Tibial artery (tissue), 4 donors: ENCODE measurements at regions not wholly inside any gene's neighbourhood (a gene's known extent, or its start where the extent isn't known, plus 50 kb on each side); places are given as distances from the start of the nearest gene placed in this dataset.

Experiments used
- DNase-seq, 2 donors: peaks; one replicate each; pipeline ENCODE4 v3.0.0-alpha.2; 2019
- H3K27ac ChIP-seq, 2 donors: fragments of 200-600 bp; sonication (generic) in 1 of 2; 1 replicate in 1 of 2; 2 replicates in 1 of 2; pipeline ENCODE4 v1.5.1; 2018 to 2019; ENCODE audit warnings: mild to moderate bottlenecking in 1 of 2
- H3K27me3 ChIP-seq, 2 donors: fragments of 200-600 bp; sonication (generic) in 1 of 2; one replicate each; pipeline versions ENCODE4 v1.5.1 to v1.6.0; 2016 to 2019
- H3K36me3 ChIP-seq, 3 donors: fragments of 200-600 bp; sonication (generic) in 2 of 3; one replicate each; pipeline ENCODE4 v1.5.1; 2016 to 2019; ENCODE audit warnings: mild to moderate bottlenecking in 2 of 3
- H3K4me1 ChIP-seq, 4 donors: fragments of 200-600 bp; sonication (generic) in 2 of 4; 1 replicate in 3 of 4; 2 replicates in 1 of 4; pipeline ENCODE4 v1.5.1; 2016 to 2019
- H3K4me3 ChIP-seq, 2 donors: fragments of 200-600 bp; sonication (generic) in 1 of 2; 1 replicate in 1 of 2; 2 replicates in 1 of 2; pipeline ENCODE4 v1.5.1; 2018 to 2019; ENCODE audit warnings: mild to moderate bottlenecking in 2 of 2
- H3K9me3 ChIP-seq, 3 donors: fragments of 200-600 bp; sonication (generic) in 1 of 3; one replicate each; pipeline ENCODE4 v1.5.1; 2016 to 2019
- intact Hi-C: fragments of 100-400 bp; cut with DNase I; formaldehyde crosslinking; loops from one replicate; pipeline ENCODE4 v1.15.0; 2023; ENCODE audit warnings: low total_unique reads
- TF ChIP-seq, protein P1 (sequence below), 2 experiments: fragments of 200-600 bp in 1 of 2; fragments of 450-650 bp in 1 of 2; IDR thresholded peaks; one replicate each; pipeline ENCODE4 v1.5.1; 2017 to 2019; ENCODE audit warnings: antibody characterized with exemption in 2 of 2, mild to moderate bottlenecking in 1 of 2, moderate library complexity in 1 of 2

GRCh38 chr2:106953779-106954178 lies 67.8 kb upstream of the ST6GAL2 start:
- intact Hi-C loops, result no loop called here
- Histone ChIP-seq H3K4me1 (peaks cover 0 to 22% (median 12%) of the 10 kb centered on the region in 4 donors), H3K36me3 (no peaks in the 10 kb centered on the region), H3K4me3 (no peak overlapping the region), H3K9me3 (no peaks in the 10 kb centered on the region), H3K27ac (peak overlapping the region in 1 of 2 donors; percentile 33), H3K27me3 (no peaks in the 10 kb centered on the region)
- DNase-seq, result no peak
- TF ChIP-seq, protein P1, sequence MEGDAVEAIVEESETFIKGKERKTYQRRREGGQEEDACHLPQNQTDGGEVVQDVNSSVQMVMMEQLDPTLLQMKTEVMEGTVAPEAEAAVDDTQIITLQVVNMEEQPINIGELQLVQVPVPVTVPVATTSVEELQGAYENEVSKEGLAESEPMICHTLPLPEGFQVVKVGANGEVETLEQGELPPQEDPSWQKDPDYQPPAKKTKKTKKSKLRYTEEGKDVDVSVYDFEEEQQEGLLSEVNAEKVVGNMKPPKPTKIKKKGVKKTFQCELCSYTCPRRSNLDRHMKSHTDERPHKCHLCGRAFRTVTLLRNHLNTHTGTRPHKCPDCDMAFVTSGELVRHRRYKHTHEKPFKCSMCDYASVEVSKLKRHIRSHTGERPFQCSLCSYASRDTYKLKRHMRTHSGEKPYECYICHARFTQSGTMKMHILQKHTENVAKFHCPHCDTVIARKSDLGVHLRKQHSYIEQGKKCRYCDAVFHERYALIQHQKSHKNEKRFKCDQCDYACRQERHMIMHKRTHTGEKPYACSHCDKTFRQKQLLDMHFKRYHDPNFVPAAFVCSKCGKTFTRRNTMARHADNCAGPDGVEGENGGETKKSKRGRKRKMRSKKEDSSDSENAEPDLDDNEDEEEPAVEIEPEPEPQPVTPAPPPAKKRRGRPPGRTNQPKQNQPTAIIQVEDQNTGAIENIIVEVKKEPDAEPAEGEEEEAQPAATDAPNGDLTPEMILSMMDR (IDR thresholded peaks at IDR 0.05), result no peak

GRCh38 chr2:106954304-106954703 lies 68.3 kb upstream of the ST6GAL2 start:
- TF ChIP-seq, protein P1 (IDR thresholded peaks at IDR 0.05), result no peak
- H3K27me3 ChIP-seq, result no peaks in the 10 kb centered on the region
- H3K4me3 ChIP-seq, result no peak overlapping the region
- peaks cover 0 to 22% (median 12%) of the 10 kb centered on the region in 4 donors for H3K4me1 ChIP-seq
- no peaks in the 10 kb centered on the region for H3K36me3 ChIP-seq
- DNase-seq, result no peak
- H3K9me3 ChIP-seq, result no peaks in the 10 kb centered on the region
- H3K27ac ChIP-seq, result peak overlapping the region in 1 of 2 donors; percentile 33
- intact Hi-C loops, result no loop called here

- no peak for DNase-seq
- intact Hi-C loops, result no loop called here
- H3K4me1 ChIP-seq, result peaks cover 0 to 22% (median 12%) of the 10 kb centered on the region in 4 donors
- TF ChIP-seq, protein P1 (IDR thresholded peaks at IDR 0.05), result no peak
- H3K9me3 ChIP-seq, result no peaks in the 10 kb centered on the region
- H3K27ac ChIP-seq, result no peak overlapping the region
- H3K27me3 ChIP-seq, result no peaks in the 10 kb centered on the region
- H3K36me3 ChIP-seq, result no peaks in the 10 kb centered on the region
- no peak overlapping the region for H3K4me3 ChIP-seq
Measured at GRCh38 chr2:106956416-106956815, 70.4 kb upstream of the ST6GAL2 start.

DNA sequence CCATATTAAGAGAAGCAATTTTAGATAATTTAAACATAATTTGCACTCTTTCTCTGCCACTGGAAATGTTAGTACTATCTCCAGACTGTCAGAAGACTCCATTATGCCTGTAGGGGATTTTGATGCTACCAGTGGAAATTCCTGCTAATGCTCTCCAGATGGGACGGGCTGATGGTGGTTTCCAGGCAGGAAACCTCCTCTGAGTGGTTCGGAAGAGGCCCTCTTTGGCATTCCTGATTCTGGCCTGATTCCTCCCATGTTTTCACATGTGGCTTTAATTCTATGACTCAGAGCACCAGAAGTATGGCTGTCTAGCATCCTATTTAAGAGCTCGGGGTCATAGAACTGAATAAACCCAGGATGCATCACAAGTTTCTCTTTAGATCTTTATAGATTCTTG lies 70.9 kb upstream of the ST6GAL2 start:
- no peaks in the 10 kb centered on the region for H3K9me3 ChIP-seq
- DNase-seq, result no peak

DNA sequence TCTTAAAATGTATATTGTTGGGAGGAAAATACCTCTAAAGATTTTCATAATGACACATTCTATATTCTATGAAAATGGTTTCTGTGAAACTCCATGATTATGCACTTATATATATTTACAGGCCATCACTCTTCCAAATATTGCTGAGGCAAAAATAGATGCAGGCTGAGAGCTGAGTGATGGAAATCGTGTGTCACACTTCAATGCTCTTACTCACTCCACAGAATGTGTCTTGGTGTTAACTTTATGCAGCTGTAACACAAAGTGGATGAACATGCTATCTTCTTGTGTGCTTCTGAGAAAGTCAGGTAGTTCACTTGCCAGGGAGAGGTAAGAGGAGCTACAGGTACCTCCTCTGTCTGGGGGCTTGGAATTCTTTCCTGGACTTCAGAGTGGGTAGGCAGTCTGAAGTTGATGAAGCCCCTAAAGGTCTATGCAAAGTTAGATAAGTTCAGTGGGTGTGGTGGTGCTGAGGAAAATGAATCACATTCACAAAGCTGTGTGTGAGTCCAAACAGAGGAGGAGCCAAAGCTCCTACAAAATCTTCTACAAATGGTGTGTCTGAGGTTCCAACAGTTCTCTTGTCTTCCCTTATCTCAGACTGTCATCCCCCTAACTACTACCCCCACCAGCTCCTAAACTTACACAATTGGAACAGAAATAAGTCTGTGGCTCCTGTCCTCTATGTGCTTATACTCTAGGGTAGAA lies 74.2 kb upstream of the ST6GAL2 start:
- Histone ChIP-seq H3K27me3 (no peaks in the 10 kb centered on the region), H3K36me3 (no peaks in the 10 kb centered on the region), H3K4me3 (no peak overlapping the region), H3K4me1 (peaks cover 0 to 3% (median under 1%) of the 10 kb centered on the region in 4 donors), H3K27ac (no peak overlapping the region), H3K9me3 (no peaks in the 10 kb centered on the region)
- intact Hi-C loops, result no loop called here
- DNase-seq, result no peak
- TF ChIP-seq, protein P1 (IDR thresholded peaks at IDR 0.05), result no peak

More for the DNA sequence above, 70.9 kb upstream of the ST6GAL2 start:
- H3K36me3 ChIP-seq, result no peaks in the 10 kb centered on the region
- H3K27ac ChIP-seq, result no peak overlapping the region
- H3K27me3 ChIP-seq, result no peaks in the 10 kb centered on the region
- peaks cover 0 to 22% (median 12%) of the 10 kb centered on the region in 4 donors for H3K4me1 ChIP-seq
- TF ChIP-seq, protein P1 (IDR thresholded peaks at IDR 0.05), result no peak
- intact Hi-C loops, result no loop called here
- no peak overlapping the region for H3K4me3 ChIP-seq
